ENCODE measurements at regions not wholly inside any gene's neighbourhood (a gene's known extent, or its start where the extent isn't known, plus 50 kb on each side); places are given as distances from the start of the nearest gene placed in this dataset.

- TF ChIP-seq YY1 (IDR thresholded peaks at IDR 0.05; ENCODE audit: insufficient read depth, insufficient read length) (no peak), ZNF274 (IDR thresholded peaks at IDR 0.05; ENCODE audit: low read depth, low read length) (no peak)
These were observed 488.9 kb upstream of the RASGRP1 start for GRCh38 chr15:39053480-39053879.
